ENCODE measurements at regions not wholly inside any gene's neighbourhood (a gene's known extent, or its start where the extent isn't known, plus 50 kb on each side); places are given as distances from the start of the nearest gene placed in this dataset.
"Not testable (repeated sequence)": the region's sequence is repeated elsewhere in the genome, so short reads cannot be mapped to it uniquely, and the experiment has no call there.

DNA sequence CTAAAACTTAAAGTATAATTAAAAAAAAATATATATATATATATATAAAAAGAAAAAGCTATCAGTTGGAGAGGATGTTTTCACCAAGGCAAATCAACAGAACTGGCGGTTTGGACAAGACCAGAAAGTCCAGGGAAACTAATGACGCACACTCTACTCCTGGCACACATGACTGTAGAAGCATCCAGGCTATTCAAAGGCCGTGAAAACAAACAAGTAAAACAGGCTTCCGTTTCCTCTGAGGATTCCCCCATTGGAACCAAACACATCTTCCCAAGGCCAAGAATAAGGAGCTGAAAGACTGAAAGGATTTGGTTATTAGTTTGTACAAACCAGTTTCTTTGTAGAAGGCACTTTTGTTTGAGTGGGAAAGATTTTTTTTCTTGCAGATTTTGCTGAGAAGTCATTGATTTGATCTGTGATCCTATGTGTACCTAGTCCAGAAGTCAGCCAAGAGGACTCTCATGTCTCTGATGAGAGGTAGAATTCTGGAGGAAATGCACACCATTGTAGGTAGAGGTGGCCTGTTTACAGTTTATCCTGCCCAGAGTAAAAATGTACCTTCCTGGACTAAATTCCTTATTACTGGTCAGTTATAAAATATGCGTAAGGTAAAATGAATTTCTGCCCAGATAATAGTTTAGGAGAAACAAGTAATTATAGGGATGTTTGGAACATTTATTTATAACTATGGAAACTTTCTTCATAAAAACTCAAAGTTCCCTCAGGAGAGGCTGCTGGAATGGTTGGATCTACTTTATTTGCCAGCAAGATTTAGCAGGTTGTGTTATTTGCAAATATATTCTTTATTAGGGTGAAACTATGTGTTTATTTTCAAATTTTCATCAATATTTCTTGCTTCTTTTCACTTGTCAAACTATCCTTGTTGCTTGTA is 66.5 kb downstream of the DMP1 start:
- Histone ChIP-seq H3K4me2 (ENCODE audit: low read length) (no peak overlapping the region), H4K5ac (ENCODE audit: low read length) (no peak overlapping the region), H2BK5ac (ENCODE audit: low read length) (no peak overlapping the region), H2AK5ac (ENCODE audit: low read length) (no peak overlapping the region), H3K4ac (ENCODE audit: low read depth, low read length) (no peak overlapping the region), H4K8ac (ENCODE audit: low read depth, low read length) (no peak overlapping the region), H2BK15ac (replicated peaks; ENCODE audit: low read depth) (no peak overlapping the region), H3K79me1 (ENCODE audit: low read length) (no peaks in the 10 kb centered on the region), H3K56ac (ENCODE audit: low read length) (no peak overlapping the region), H3K27ac (ENCODE audit: low read depth, low read length) (no peak overlapping the region), H3K9ac (ENCODE audit: low read length) (no peak overlapping the region), H3K23ac (ENCODE audit: low read length) (no peak overlapping the region), H3K18ac (ENCODE audit: low read length) (no peak overlapping the region), H3K27me3 (ENCODE audit: insufficient read depth, low read length, poor library complexity) (no peaks in the 10 kb centered on the region), H3K36me3 (ENCODE audit: control insufficient read depth, insufficient read depth, low read length) (no peaks in the 10 kb centered on the region), H3K4me1 (ENCODE audit: control insufficient read depth, low read depth, low read length) (no peaks in the 10 kb centered on the region), H2BK120ac (ENCODE audit: low read depth, low read length) (no peak overlapping the region), H3K4me3 (ENCODE audit: low read length) (no peak overlapping the region), H3K79me2 (ENCODE audit: control insufficient read depth, insufficient read depth, low read length) (no peaks in the 10 kb centered on the region)
- no CpG with 5 or more reads among the region's 5 CpGs for WGBS (ENCODE audit: extremely low coverage, insufficient coverage, low lambda C conversion rate)
- no peak for DNase-seq

DNA sequence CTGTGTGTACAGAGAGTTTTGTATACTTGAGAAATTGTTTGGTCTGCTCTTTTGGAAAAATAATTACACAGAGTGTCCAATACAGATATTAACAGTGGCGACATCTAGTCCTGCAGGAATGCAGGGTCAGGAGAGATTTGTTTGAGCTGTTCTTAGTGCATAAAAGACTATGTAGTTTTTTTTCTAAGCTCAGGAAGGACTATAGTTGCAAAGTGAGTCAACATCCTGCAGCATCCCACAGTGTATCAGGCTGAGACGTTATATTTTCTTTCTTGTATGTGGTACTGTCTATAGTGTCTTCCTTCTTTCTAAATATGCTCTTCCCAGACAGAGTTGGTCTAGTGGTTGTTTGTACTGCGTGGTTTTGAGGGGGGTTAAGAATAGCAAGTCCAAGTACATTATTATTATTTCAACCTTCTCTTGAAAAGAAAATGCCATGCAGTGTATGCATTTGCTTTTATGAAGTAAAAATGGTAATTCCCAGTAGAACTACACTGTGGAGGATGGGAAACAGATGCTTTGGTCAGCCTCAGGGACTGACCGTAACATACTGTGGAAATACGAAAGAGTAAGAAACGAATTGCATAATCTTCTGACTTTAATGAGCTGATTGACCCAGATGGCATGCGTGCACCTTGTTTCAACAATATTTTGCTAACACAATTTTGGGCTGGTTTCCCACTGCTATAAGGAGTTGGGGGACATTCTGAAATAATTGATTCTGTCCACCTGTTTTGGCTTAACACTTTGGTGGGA is 67.4 kb downstream of the DMP1 start:
- H2BK5ac ChIP-seq (ENCODE audit: low read length) = no peak overlapping the region
- H3K56ac ChIP-seq (ENCODE audit: low read length) = no peak overlapping the region
- DNase-seq = no peak
- H3K4me1 ChIP-seq (ENCODE audit: control insufficient read depth, low read depth, low read length) = no peaks in the 10 kb centered on the region
- H3K79me1 ChIP-seq (ENCODE audit: low read length) = no peaks in the 10 kb centered on the region
- H3K9ac ChIP-seq (ENCODE audit: low read length) = no peak overlapping the region
- no peaks in the 10 kb centered on the region for H3K27me3 ChIP-seq (ENCODE audit: insufficient read depth, low read length, poor library complexity)
- H3K36me3 ChIP-seq (ENCODE audit: control insufficient read depth, insufficient read depth, low read length) = no peaks in the 10 kb centered on the region
- no peak overlapping the region for H4K5ac ChIP-seq (ENCODE audit: low read length)
- H3K79me2 ChIP-seq (ENCODE audit: control insufficient read depth, insufficient read depth, low read length) = no peaks in the 10 kb centered on the region
- H3K4me3 ChIP-seq (ENCODE audit: low read length) = no peak overlapping the region
- no peak overlapping the region for H2BK120ac ChIP-seq (ENCODE audit: low read depth, low read length)
- WGBS (ENCODE audit: extremely low coverage, insufficient coverage, low lambda C conversion rate) = no CpG with 5 or more reads among the region's 7 CpGs
- H3K4ac ChIP-seq (ENCODE audit: low read depth, low read length) = no peak overlapping the region
- H4K8ac ChIP-seq (ENCODE audit: low read depth, low read length) = no peak overlapping the region
- H3K27ac ChIP-seq (ENCODE audit: low read depth, low read length) = no peak overlapping the region
- no peak overlapping the region for H2BK15ac ChIP-seq (replicated peaks; ENCODE audit: low read depth)
- no peak overlapping the region for H2AK5ac ChIP-seq (ENCODE audit: low read length)
- no peak overlapping the region for H3K4me2 ChIP-seq (ENCODE audit: low read length)
- H3K18ac ChIP-seq (ENCODE audit: low read length) = no peak overlapping the region
- no peak overlapping the region for H3K23ac ChIP-seq (ENCODE audit: low read length)

DNA sequence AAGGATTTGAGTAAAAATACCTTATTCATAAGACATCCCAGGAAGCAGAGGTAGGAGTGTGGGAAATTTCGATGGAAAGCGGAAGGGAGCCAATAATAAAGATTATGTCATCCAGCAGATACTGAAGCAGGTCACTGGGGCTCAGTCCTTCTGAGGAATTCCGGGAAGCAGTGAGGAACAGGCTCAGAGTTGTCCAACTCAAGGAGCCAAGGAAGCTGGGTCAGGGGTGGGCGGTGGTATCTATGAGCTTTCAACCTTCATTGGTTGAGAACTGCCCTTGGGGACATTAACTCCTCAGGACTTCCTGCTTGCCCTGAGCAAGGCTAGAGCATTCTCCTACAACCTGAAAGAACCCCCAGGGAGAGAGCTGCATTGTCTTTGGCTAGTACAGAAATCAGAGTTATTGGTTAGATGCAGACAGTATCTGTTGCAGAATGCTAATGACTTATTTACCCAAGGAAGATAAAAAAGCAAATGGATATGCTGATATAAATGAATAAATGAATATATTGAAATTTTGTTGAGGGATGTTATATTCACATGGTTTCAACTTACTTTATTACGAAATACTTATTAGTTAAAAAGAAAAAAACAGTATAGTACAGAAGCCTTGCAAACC is 68.2 kb downstream of the DMP1 start:
- H2BK5ac ChIP-seq (ENCODE audit: low read length) = no peak overlapping the region
- H2BK120ac ChIP-seq (ENCODE audit: low read depth, low read length) = no peak overlapping the region
- H3K9ac ChIP-seq (ENCODE audit: low read length) = no peak overlapping the region
- no peaks in the 10 kb centered on the region for H3K4me1 ChIP-seq (ENCODE audit: control insufficient read depth, low read depth, low read length)
- H3K23ac ChIP-seq (ENCODE audit: low read length) = no peak overlapping the region
- H3K36me3 ChIP-seq (ENCODE audit: control insufficient read depth, insufficient read depth, low read length) = no peaks in the 10 kb centered on the region
- no peak overlapping the region for H3K4ac ChIP-seq (ENCODE audit: low read depth, low read length)
- no peaks in the 10 kb centered on the region for H3K79me2 ChIP-seq (ENCODE audit: control insufficient read depth, insufficient read depth, low read length)
- H3K27me3 ChIP-seq (ENCODE audit: insufficient read depth, low read length, poor library complexity) = no peaks in the 10 kb centered on the region
- no peak overlapping the region for H3K18ac ChIP-seq (ENCODE audit: low read length)
- no peak overlapping the region for H3K4me2 ChIP-seq (ENCODE audit: low read length)
- H3K79me1 ChIP-seq (ENCODE audit: low read length) = no peaks in the 10 kb centered on the region
- H2AK5ac ChIP-seq (ENCODE audit: low read length) = no peak overlapping the region
- H3K56ac ChIP-seq (ENCODE audit: low read length) = no peak overlapping the region
- H4K8ac ChIP-seq (ENCODE audit: low read depth, low read length) = no peak overlapping the region
- WGBS (ENCODE audit: extremely low coverage, insufficient coverage, low lambda C conversion rate) = 100% methylated on average over 1 of the region's 5 CpGs
- H3K27ac ChIP-seq (ENCODE audit: low read depth, low read length) = no peak overlapping the region
- DNase-seq = peak; percentile 12
- no peak overlapping the region for H3K4me3 ChIP-seq (ENCODE audit: low read length)
- no peak overlapping the region for H2BK15ac ChIP-seq (replicated peaks; ENCODE audit: low read depth)
- no peak overlapping the region for H4K5ac ChIP-seq (ENCODE audit: low read length)

DNA sequence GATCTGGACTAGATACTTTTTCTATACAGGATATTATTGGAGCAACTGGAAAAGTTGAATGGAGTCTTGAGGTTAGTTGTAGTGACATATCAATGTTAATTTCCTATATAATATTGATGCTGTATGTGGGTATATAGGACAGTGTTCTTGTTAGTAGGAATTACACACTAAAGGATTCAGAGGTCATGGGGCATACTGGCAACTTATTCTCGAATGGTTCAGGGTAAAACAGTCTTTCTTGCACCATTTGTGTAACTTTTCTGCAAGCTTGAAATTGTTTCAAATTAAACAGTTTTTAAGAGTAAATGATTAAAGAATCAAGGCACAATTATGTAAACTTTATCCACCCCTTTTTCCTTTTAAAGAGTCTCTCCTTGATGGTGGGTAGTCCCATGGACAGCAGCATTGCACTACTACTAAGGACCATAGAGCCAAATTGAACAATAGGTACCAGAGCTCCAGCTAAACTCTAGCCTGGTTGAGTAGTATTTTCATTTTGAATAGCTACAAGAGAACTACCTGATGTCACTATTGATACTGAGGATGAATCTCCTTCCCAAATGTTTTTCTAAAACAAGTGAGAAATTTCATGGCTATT is 70.1 kb downstream of the DMP1 start:
- H2AK5ac ChIP-seq (ENCODE audit: low read length) = no peak overlapping the region
- DNase-seq = no peak
- no peak overlapping the region for H2BK15ac ChIP-seq (replicated peaks; ENCODE audit: low read depth)
- no peak overlapping the region for H3K56ac ChIP-seq (ENCODE audit: low read length)
- no peak overlapping the region for H3K9ac ChIP-seq (ENCODE audit: low read length)
- no peak overlapping the region for H3K27ac ChIP-seq (ENCODE audit: low read depth, low read length)
- H3K79me1 ChIP-seq (ENCODE audit: low read length) = no peaks in the 10 kb centered on the region
- no peaks in the 10 kb centered on the region for H3K36me3 ChIP-seq (ENCODE audit: control insufficient read depth, insufficient read depth, low read length)
- WGBS (ENCODE audit: extremely low coverage, insufficient coverage, low lambda C conversion rate) = no CpG with 5 or more reads among the region's 1 CpG
- no peak overlapping the region for H4K5ac ChIP-seq (ENCODE audit: low read length)
- H3K4me1 ChIP-seq (ENCODE audit: control insufficient read depth, low read depth, low read length) = no peaks in the 10 kb centered on the region
- H3K79me2 ChIP-seq (ENCODE audit: control insufficient read depth, insufficient read depth, low read length) = no peaks in the 10 kb centered on the region
- no peak overlapping the region for H3K4ac ChIP-seq (ENCODE audit: low read depth, low read length)
- no peaks in the 10 kb centered on the region for H3K27me3 ChIP-seq (ENCODE audit: insufficient read depth, low read length, poor library complexity)
- H3K18ac ChIP-seq (ENCODE audit: low read length) = no peak overlapping the region
- no peak overlapping the region for H2BK120ac ChIP-seq (ENCODE audit: low read depth, low read length)
- H3K4me2 ChIP-seq (ENCODE audit: low read length) = no peak overlapping the region
- H3K4me3 ChIP-seq (ENCODE audit: low read length) = no peak overlapping the region
- no peak overlapping the region for H3K23ac ChIP-seq (ENCODE audit: low read length)
- no peak overlapping the region for H4K8ac ChIP-seq (ENCODE audit: low read depth, low read length)
- H2BK5ac ChIP-seq (ENCODE audit: low read length) = no peak overlapping the region

DNA sequence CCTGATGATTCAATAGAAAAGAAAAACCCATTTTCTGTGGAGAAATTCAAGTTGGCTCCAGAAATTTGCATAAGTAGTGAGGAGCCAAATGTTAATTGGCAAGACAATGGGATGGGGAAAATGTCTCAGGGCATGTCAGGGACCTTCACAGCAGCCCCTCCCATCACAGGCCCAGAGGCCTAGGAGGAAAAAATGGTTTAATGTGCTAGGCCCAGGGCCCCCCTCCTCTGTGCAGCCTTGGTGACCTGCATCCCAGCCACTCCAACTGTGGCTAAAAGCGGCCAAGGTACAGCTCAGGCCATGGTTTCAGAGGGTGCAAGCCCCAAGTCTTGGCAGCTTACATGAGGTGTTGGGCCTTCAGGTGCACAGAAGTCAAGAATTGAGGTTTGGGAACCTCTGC is 74.1 kb upstream of the IBSP start:
- H3K27me3 ChIP-seq (ENCODE audit: insufficient read depth, low read length, poor library complexity); H3K4ac ChIP-seq (ENCODE audit: low read depth, low read length); H3K9ac ChIP-seq (ENCODE audit: low read length); H2AK5ac ChIP-seq (ENCODE audit: low read length); H3K4me3 ChIP-seq (ENCODE audit: low read length); H2BK5ac ChIP-seq (ENCODE audit: low read length); H3K23ac ChIP-seq (ENCODE audit: low read length); H4K8ac ChIP-seq (ENCODE audit: low read depth, low read length); H3K18ac ChIP-seq (ENCODE audit: low read length); H3K4me1 ChIP-seq (ENCODE audit: control insufficient read depth, low read depth, low read length); H3K56ac ChIP-seq (ENCODE audit: low read length); H4K5ac ChIP-seq (ENCODE audit: low read length); H3K36me3 ChIP-seq (ENCODE audit: control insufficient read depth, insufficient read depth, low read length); H2BK15ac ChIP-seq (replicated peaks; ENCODE audit: low read depth); H3K79me2 ChIP-seq (ENCODE audit: control insufficient read depth, insufficient read depth, low read length); H3K4me2 ChIP-seq (ENCODE audit: low read length); H3K27ac ChIP-seq (ENCODE audit: low read depth, low read length); H2BK120ac ChIP-seq (ENCODE audit: low read depth, low read length); H3K79me1 ChIP-seq (ENCODE audit: low read length): not testable (repeated sequence)
- no CpG with 5 or more reads among the region's 1 CpG for WGBS (ENCODE audit: extremely low coverage, insufficient coverage, low lambda C conversion rate)
- DNase-seq = peak; percentile 28

Data from mesendoderm (in vitro differentiated cells).